Lower leg skin (tissue), 4 donors: ENCODE measurements at regions not wholly inside any gene's neighbourhood (a gene's known extent, or its start where the extent isn't known, plus 50 kb on each side); places are given as distances from the start of the nearest gene placed in this dataset.

Experiments
- DNase-seq, 2 donors: peaks; one replicate each; pipeline ENCODE4 v3.0.0-alpha.2; 2019; ENCODE audit warnings: low spot score in 2 of 2
- H3K4me3 ChIP-seq: fragments of 200-600 bp; sonication (generic); 2 replicates; pipeline ENCODE4 v1.5.1; 2017; ENCODE audit warnings: mild to moderate bottlenecking, low read depth; ENCODE audit not compliant: poor library complexity, severe bottlenecking
- CTCF ChIP-seq, 3 donors: fragments of 450-650 bp; IDR thresholded peaks; one replicate each; pipeline ENCODE4 v1.5.1; 2016; ENCODE audit warnings: antibody characterized with exemption in 3 of 3, mild to moderate bottlenecking in 3 of 3, moderate library complexity in 2 of 3
- POLR2A ChIP-seq, 2 donors: fragments of 450-650 bp; IDR thresholded peaks; one replicate each; pipeline ENCODE4 v1.6.1; 2016 to 2017; ENCODE audit warnings: antibody characterized with exemption in 2 of 2, mild to moderate bottlenecking in 1 of 2, moderate library complexity in 1 of 2
- WGBS, 2 donors: methylation state at CpG; one replicate each; pipeline ENCODE4 v1.1.5; 2018; 5-methylcytosine and 5-hydroxymethylcytosine counted together
- intact Hi-C: fragments of 100-400 bp; cut with DNase I; formaldehyde crosslinking; loops from one replicate; pipeline ENCODE4 v1.15.0; 2023; ENCODE audit warnings: low total_unique reads

GRCh38 chr3:73225991-73226390, 164.5 kb downstream of the EBLN2 start:
- H3K4me3 ChIP-seq: no peak overlapping the region
- no peak for DNase-seq
- WGBS, 2 donors: 50 to 61% methylated on average over 2 of the region's 2 CpGs
- TF ChIP-seq POLR2A (IDR thresholded peaks at IDR 0.05): no peak
- no peak for TF ChIP-seq CTCF (IDR thresholded peaks at IDR 0.05)
- intact Hi-C loops: no loop called here

- intact Hi-C loops: no loop called here
- H3K4me3 ChIP-seq: no peak overlapping the region
- DNase-seq: no peak
- TF ChIP-seq CTCF (IDR thresholded peaks at IDR 0.05) (no peak), POLR2A (IDR thresholded peaks at IDR 0.05) (no peak)
- 64 to 87% methylated on average over 4 to 5 of the region's 5 CpGs for WGBS, 2 donors
Measured at GRCh38 chr3:73228000-73228399, 166.5 kb downstream of the EBLN2 start.

- WGBS, 2 donors: 56 to 58% methylated on average over 5 of the region's 5 CpGs
- no peak for DNase-seq
- intact Hi-C loops: no loop called here
- no peak for TF ChIP-seq POLR2A (IDR thresholded peaks at IDR 0.05)
- no peak for TF ChIP-seq CTCF (IDR thresholded peaks at IDR 0.05)
- no peak overlapping the region for H3K4me3 ChIP-seq
Measured at GRCh38 chr3:73228437-73228836, 167.0 kb downstream of the EBLN2 start.

- DNase-seq: no peak
- 39 to 41% methylated on average over 8 of the region's 8 CpGs for WGBS, 2 donors
- H3K4me3 ChIP-seq: no peak overlapping the region
- TF ChIP-seq CTCF (IDR thresholded peaks at IDR 0.05) (no peak), POLR2A (IDR thresholded peaks at IDR 0.05) (no peak)
- intact Hi-C loops: no loop called here
Measured at GRCh38 chr3:73228959-73229358, 167.5 kb downstream of the EBLN2 start.

GRCh38 chr3:73234354-73235014, 173.0 kb downstream of the EBLN2 start:
- intact Hi-C loops: no loop called here
- no peak overlapping the region for H3K4me3 ChIP-seq
- TF ChIP-seq CTCF (IDR thresholded peaks at IDR 0.05): no peak
- TF ChIP-seq POLR2A (IDR thresholded peaks at IDR 0.05): no peak
- no peak for DNase-seq
- WGBS, 2 donors: 90 to 95% methylated on average over 4 of the region's 4 CpGs

GRCh38 chr3:73235768-73236167, 174.3 kb downstream of the EBLN2 start:
- DNase-seq: no peak
- no peak overlapping the region for H3K4me3 ChIP-seq
- no peak for TF ChIP-seq CTCF (IDR thresholded peaks at IDR 0.05)
- no peak for TF ChIP-seq POLR2A (IDR thresholded peaks at IDR 0.05)
- intact Hi-C loops: no loop called here
- WGBS, 2 donors: 60 to 61% methylated on average over 7 of the region's 7 CpGs
